ENCODE measurements at regions not wholly inside any gene's neighbourhood (a gene's known extent, or its start where the extent isn't known, plus 50 kb on each side); places are given as distances from the start of the nearest gene placed in this dataset.

- no peaks in the 10 kb centered on the region for H3K27me3 ChIP-seq
- H3K4me1 ChIP-seq: no peaks in the 10 kb centered on the region
- H3K27ac ChIP-seq: no peak overlapping the region
- intact Hi-C loops (cut with DNase I; ENCODE audit: low total_unique reads): no loop called here
- TF ChIP-seq CTCF (IDR thresholded peaks at IDR 0.05): no peak
- no peak for TF ChIP-seq POLR2A (IDR thresholded peaks at IDR 0.05)
- no peak for DNase-seq
- no peaks in the 10 kb centered on the region for H3K9me3 ChIP-seq
- H3K36me3 ChIP-seq (ENCODE audit: low read depth, missing control alignments): no peaks in the 10 kb centered on the region
- WGBS, 2 donors: 79% methylated on average over 6 of the region's 6 CpGs
- H3K4me3 ChIP-seq: no peak overlapping the region
Measured at GRCh38 chr6:145227593-145227992, 507.7 kb downstream of the EPM2A start.

GRCh38 chr6:145228962-145229582 lies 506.2 kb downstream of the EPM2A start:
- TF ChIP-seq POLR2A (IDR thresholded peaks at IDR 0.05): no peak
- intact Hi-C loops (cut with DNase I; ENCODE audit: low total_unique reads): no loop called here
- H3K9me3 ChIP-seq: no peaks in the 10 kb centered on the region
- WGBS, 2 donors: 91 to 93% methylated on average over 3 of the region's 3 CpGs
- no peaks in the 10 kb centered on the region for H3K4me1 ChIP-seq
- H3K27me3 ChIP-seq: no peaks in the 10 kb centered on the region
- H3K4me3 ChIP-seq: no peak overlapping the region
- DNase-seq: no peak
- no peaks in the 10 kb centered on the region for H3K36me3 ChIP-seq (ENCODE audit: low read depth, missing control alignments)
- no peak overlapping the region for H3K27ac ChIP-seq

- Histone ChIP-seq H3K27ac (no peak overlapping the region), H3K27me3 (no peaks in the 10 kb centered on the region), H3K36me3 (ENCODE audit: low read depth, missing control alignments) (no peaks in the 10 kb centered on the region), H3K4me1 (no peaks in the 10 kb centered on the region), H3K4me3 (no peak overlapping the region), H3K9me3 (no peaks in the 10 kb centered on the region)
- intact Hi-C loops (cut with DNase I; ENCODE audit: low total_unique reads): no loop called here
- 87 to 90% methylated on average over 2 of the region's 2 CpGs for WGBS, 2 donors
- no peak for TF ChIP-seq CTCF (IDR thresholded peaks at IDR 0.05)
- no peak for TF ChIP-seq POLR2A (IDR thresholded peaks at IDR 0.05)
- no peak for DNase-seq
Measured at GRCh38 chr6:145233955-145234354, 501.4 kb downstream of the EPM2A start.

GRCh38 chr6:145235207-145235606 lies 500.1 kb downstream of the EPM2A start:
- H3K27ac ChIP-seq: no peak overlapping the region
- H3K9me3 ChIP-seq: no peaks in the 10 kb centered on the region
- H3K27me3 ChIP-seq: no peaks in the 10 kb centered on the region
- TF ChIP-seq POLR2A (IDR thresholded peaks at IDR 0.05): no peak
- TF ChIP-seq CTCF (IDR thresholded peaks at IDR 0.05): no peak
- H3K4me1 ChIP-seq: no peaks in the 10 kb centered on the region
- H3K4me3 ChIP-seq: no peak overlapping the region
- DNase-seq: no peak
- H3K36me3 ChIP-seq (ENCODE audit: low read depth, missing control alignments): no peaks in the 10 kb centered on the region
- intact Hi-C loops (cut with DNase I; ENCODE audit: low total_unique reads): no loop called here
- WGBS, 2 donors: 89 to 100% methylated on average over 1 of the region's 1 CpG

GRCh38 chr6:145238787-145239186 lies 496.5 kb downstream of the EPM2A start:
- Histone ChIP-seq H3K4me1 (no peaks in the 10 kb centered on the region), H3K9me3 (no peaks in the 10 kb centered on the region), H3K36me3 (ENCODE audit: low read depth, missing control alignments) (no peaks in the 10 kb centered on the region), H3K27ac (no peak overlapping the region), H3K4me3 (no peak overlapping the region), H3K27me3 (no peaks in the 10 kb centered on the region)
- intact Hi-C loops (cut with DNase I; ENCODE audit: low total_unique reads): no loop called here
- TF ChIP-seq CTCF (IDR thresholded peaks at IDR 0.05) (no peak), POLR2A (IDR thresholded peaks at IDR 0.05) (no peak)
- no peak for DNase-seq
